ENCODE measurements at regions not wholly inside any gene's neighbourhood (a gene's known extent, or its start where the extent isn't known, plus 50 kb on each side); places are given as distances from the start of the nearest gene placed in this dataset.

DNA sequence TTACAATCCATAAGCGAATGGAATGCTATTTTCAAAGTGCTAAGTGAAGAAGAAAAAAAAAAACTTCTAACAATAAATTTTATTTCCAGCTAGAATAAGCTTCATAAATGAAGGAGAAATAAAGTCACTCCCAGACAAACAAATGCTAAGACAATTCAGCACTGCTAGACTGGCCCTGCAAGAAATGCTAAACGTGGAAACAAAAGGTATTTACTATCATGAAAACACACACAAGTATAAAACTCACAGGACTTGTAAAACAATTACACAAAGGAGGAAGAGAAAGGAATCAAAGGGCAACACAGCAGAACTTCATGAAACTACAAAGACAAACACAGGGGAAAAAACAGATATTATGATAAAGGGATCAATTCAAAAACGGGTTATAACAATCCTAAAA, 85.8 kb upstream of the NELL2 start:
- DNase-seq: no peak

DNA sequence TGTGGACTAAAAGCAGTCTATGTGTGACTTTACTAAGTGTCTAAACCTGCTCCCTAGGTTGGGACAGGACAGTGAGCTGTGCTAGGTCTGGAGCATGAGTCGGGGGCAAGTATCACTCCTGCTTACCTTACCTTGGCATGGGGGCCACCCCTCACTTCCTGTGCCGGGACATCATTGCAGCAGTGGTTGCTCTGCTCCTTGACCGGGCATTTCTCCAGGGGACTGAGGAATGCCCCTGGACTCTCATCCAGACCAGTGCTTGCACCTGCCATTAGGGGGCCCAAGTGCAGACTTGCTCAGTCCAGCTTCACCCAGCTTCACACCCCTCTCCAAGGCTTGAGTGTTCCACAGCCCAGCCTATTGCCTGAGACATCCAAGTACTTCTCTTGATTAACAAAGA, 84.7 kb upstream of the NELL2 start:
- DNase-seq: no peak

DNA sequence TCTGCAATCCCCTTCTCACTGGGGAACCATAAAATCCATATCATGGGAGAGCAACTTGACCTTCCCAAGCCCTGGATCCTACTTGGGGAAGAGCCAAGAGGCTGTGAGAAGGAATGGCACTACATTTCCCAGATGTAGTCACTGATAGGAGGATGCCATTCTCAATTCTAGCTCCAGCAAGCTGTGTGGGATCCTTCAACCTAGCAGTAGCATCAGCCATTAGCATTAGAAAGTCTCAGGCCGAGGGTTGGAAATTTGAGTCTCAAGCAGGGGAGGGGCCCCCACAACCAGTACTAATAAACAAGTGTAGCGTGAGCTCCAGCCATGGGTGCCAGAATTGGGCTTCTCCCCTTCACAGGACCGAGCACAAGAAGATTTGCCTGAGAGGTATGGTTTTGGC, 84.3 kb upstream of the NELL2 start:
- no peak for DNase-seq

- no peak for DNase-seq
Measured at GRCh38 chr12:44947163-44947562, 71.0 kb upstream of the NELL2 start.

GRCh38 chr12:44942714-44943113, 66.6 kb upstream of the NELL2 start:
- no peak for DNase-seq

DNA sequence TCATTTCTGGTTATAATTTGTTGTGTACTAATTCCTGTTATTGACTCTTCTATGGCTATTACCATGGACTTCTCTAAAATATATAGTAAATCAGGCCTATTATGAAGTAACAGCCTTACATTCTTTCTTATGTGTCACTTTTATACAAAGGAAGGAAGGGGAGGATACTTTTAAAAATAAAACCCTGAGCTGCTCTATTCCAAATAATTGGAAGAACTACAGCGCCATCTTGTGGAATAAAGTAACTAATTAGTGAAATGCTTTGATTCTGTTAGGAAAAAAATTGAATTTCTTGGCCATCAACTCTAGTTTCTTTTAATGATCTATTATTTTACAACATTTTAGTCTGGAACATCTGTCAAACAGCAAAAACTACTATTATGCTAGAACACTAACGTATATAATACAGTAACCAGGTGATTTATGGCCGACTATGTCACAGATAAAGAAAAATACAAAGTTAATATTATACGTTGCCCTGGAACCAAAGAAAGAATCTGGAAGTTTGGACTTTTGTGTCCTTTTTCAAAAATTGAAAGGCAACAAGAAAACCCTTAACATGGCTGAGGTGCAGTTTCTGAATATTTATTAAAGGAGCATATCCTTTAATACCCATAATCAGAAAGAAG, 55.0 kb upstream of the NELL2 start:
- peak; percentile 41 to 87 for DNase-seq

DNA sequence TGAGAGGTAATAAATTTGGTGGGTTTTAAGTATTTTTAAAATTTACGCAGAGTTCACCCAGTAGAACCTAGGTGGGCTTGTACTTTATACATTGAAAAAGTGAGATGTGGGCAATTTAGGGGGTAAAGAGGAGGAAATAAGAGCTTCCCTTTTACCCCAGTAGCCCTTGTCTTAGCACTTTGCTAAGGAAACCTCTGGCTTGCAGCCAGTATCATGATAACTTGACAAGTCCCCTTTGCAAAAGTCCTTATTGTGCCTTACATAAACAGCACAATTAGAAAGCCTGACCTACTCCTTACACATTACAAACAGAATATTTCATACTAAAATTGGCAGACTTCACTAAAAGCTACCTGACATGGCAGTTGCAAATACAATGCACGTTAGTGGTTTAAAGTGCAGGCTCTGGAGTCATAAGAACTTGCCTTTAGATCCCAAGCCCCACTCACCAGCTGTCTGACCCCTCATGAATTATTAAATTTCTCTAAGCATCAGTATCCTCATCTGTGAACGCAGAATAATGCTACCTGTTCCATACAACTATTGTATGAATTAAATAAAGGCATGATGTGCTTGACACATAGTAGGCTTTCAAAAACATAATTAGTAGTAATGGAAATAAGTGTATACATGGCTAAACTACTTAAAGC, 53.2 kb upstream of the NELL2 start:
- DNase-seq: no peak
